ENCODE measurements at regions not wholly inside any gene's neighbourhood (a gene's known extent, or its start where the extent isn't known, plus 50 kb on each side); places are given as distances from the start of the nearest gene placed in this dataset.

- Histone ChIP-seq H3K4me2 (ENCODE audit: low read depth, low read length, poor library complexity, severe bottlenecking) (no peak overlapping the region), H2AFZ (ENCODE audit: low read depth, low read length, severe bottlenecking) (peak overlapping the region; percentile 23), H3K27ac (ENCODE audit: low read depth, low read length) (no peak overlapping the region), H4K20me1 (ENCODE audit: low read depth, low read length) (no peaks in the 10 kb centered on the region), H3K4me3 (ENCODE audit: insufficient read depth, low read length, poor library complexity, severe bottlenecking) (no peak overlapping the region), H3K79me2 (ENCODE audit: insufficient read depth, low read length) (no peaks in the 10 kb centered on the region), H3K36me3 (ENCODE audit: low read length) (no peaks in the 10 kb centered on the region), H3K9me3 (ENCODE audit: insufficient read depth, low read length) (peaks cover 3% of the 10 kb centered on the region; the same call in 1 of the 2 replicates), H3K9me2 (replicated peaks; ENCODE audit: insufficient read depth, low read length) (no peaks in the 10 kb centered on the region), H3K9ac (ENCODE audit: low read length) (no peak overlapping the region), H3K27me3 (ENCODE audit: low read length) (no peaks in the 10 kb centered on the region), H3F3A (ENCODE audit: insufficient read depth) (no peaks in the 10 kb centered on the region)
- no peak for TF ChIP-seq EZH2phosphoT487 (conservative IDR thresholded peaks at IDR 0.05; ENCODE audit: low read length)
- TF ChIP-seq CTCF (IDR thresholded peaks at IDR 0.05; ENCODE audit: insufficient read depth, low read length, poor library complexity, severe bottlenecking), result no peak
These were observed 904.2 kb upstream of the POT1 start for GRCh38 chr7:125833839-125834238.

- no peaks in the 10 kb centered on the region for H3K36me3 ChIP-seq (ENCODE audit: low read length)
- no peak overlapping the region for H3K4me3 ChIP-seq (ENCODE audit: insufficient read depth, low read length, poor library complexity, severe bottlenecking)
- TF ChIP-seq CTCF (IDR thresholded peaks at IDR 0.05; ENCODE audit: insufficient read depth, low read length, poor library complexity, severe bottlenecking) (no peak), EZH2phosphoT487 (conservative IDR thresholded peaks at IDR 0.05; ENCODE audit: low read length) (no peak)
- no peak overlapping the region for H3K4me2 ChIP-seq (ENCODE audit: low read depth, low read length, poor library complexity, severe bottlenecking)
- H3K27ac ChIP-seq (ENCODE audit: low read depth, low read length), result no peak overlapping the region
- no peak overlapping the region for H3K9ac ChIP-seq (ENCODE audit: low read length)
- no peaks in the 10 kb centered on the region for H4K20me1 ChIP-seq (ENCODE audit: low read depth, low read length)
- no peaks in the 10 kb centered on the region for H3K27me3 ChIP-seq (ENCODE audit: low read length)
- H3K79me2 ChIP-seq (ENCODE audit: insufficient read depth, low read length), result no peaks in the 10 kb centered on the region
- H3K9me3 ChIP-seq (ENCODE audit: insufficient read depth, low read length), result peaks cover 3% of the 10 kb centered on the region; the same call in 1 of the 2 replicates
- no peak overlapping the region for H2AFZ ChIP-seq (ENCODE audit: low read depth, low read length, severe bottlenecking)
- no peaks in the 10 kb centered on the region for H3K9me2 ChIP-seq (replicated peaks; ENCODE audit: insufficient read depth, low read length)
- H3F3A ChIP-seq (ENCODE audit: insufficient read depth), result no peaks in the 10 kb centered on the region
These were observed 901.1 kb upstream of the POT1 start for GRCh38 chr7:125830743-125831142.

GRCh38 chr7:125828153-125828700, 898.6 kb upstream of the POT1 start:
- no peak overlapping the region for H2AFZ ChIP-seq (ENCODE audit: low read depth, low read length, severe bottlenecking)
- H3K9me2 ChIP-seq (replicated peaks; ENCODE audit: insufficient read depth, low read length), result no peaks in the 10 kb centered on the region
- no peak overlapping the region for H3K9ac ChIP-seq (ENCODE audit: low read length)
- H3K27me3 ChIP-seq (ENCODE audit: low read length), result no peaks in the 10 kb centered on the region
- no peak overlapping the region for H3K27ac ChIP-seq (ENCODE audit: low read depth, low read length)
- H3K79me2 ChIP-seq (ENCODE audit: insufficient read depth, low read length), result no peaks in the 10 kb centered on the region
- no peaks in the 10 kb centered on the region for H3F3A ChIP-seq (ENCODE audit: insufficient read depth)
- peaks cover 3% of the 10 kb centered on the region; the same call in 1 of the 2 replicates for H3K9me3 ChIP-seq (ENCODE audit: insufficient read depth, low read length)
- no peaks in the 10 kb centered on the region for H3K36me3 ChIP-seq (ENCODE audit: low read length)
- no peak overlapping the region for H3K4me2 ChIP-seq (ENCODE audit: low read depth, low read length, poor library complexity, severe bottlenecking)
- TF ChIP-seq CTCF (IDR thresholded peaks at IDR 0.05; ENCODE audit: insufficient read depth, low read length, poor library complexity, severe bottlenecking), result no peak
- no peak for TF ChIP-seq EZH2phosphoT487 (conservative IDR thresholded peaks at IDR 0.05; ENCODE audit: low read length)
- no peak overlapping the region for H3K4me3 ChIP-seq (ENCODE audit: insufficient read depth, low read length, poor library complexity, severe bottlenecking)
- H4K20me1 ChIP-seq (ENCODE audit: low read depth, low read length), result no peaks in the 10 kb centered on the region
